Peyer's patch (tissue), 4 donors: ENCODE measurements at regions not wholly inside any gene's neighbourhood (a gene's known extent, or its start where the extent isn't known, plus 50 kb on each side); places are given as distances from the start of the nearest gene placed in this dataset.
"Not testable (repeated sequence)": the region's sequence is repeated elsewhere in the genome, so short reads cannot be mapped to it uniquely, and the experiment has no call there.

Experiments used
- POLR2A ChIP-seq, 2 donors: fragments of 450-650 bp; IDR thresholded peaks; one replicate each; pipeline ENCODE4 v1.5.1; 2017; ENCODE audit warnings: antibody characterized with exemption in 2 of 2, mild to moderate bottlenecking in 2 of 2, moderate library complexity in 2 of 2
- TF ChIP-seq, protein P1 (sequence below), 6 experiments: fragments of 450-650 bp in 4 of 6; fragments of 200-600 bp in 2 of 6; sonication (generic) in 1 of 6; IDR thresholded peaks; one replicate each; pipeline ENCODE4 v1.5.1; 2017 to 2019; ENCODE audit warnings: antibody characterized with exemption in 6 of 6, mild to moderate bottlenecking in 3 of 6, moderate library complexity in 1 of 6

DNA sequence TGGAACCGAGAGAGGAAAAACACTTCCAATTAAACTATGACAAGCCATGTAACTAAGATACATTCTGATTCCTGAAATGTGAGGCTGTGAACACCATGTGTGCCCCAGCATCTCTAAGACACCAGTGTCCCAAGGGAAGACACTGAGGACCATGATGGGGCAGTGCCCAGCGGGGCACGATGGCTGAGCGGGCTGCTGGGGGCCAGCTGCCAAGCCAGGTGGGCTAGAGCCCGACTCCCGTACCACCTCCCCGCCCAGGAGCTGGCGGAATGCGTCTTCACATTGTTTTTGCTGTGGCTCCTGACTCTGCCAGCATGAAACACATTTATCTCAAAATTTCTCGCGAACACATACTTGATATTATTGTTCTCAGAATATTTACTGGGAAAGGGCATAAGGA is 202.4 kb downstream of the RTP5 start:
- not testable (repeated sequence) for TF ChIP-seq POLR2A (IDR thresholded peaks at IDR 0.05)
- TF ChIP-seq, protein P1, sequence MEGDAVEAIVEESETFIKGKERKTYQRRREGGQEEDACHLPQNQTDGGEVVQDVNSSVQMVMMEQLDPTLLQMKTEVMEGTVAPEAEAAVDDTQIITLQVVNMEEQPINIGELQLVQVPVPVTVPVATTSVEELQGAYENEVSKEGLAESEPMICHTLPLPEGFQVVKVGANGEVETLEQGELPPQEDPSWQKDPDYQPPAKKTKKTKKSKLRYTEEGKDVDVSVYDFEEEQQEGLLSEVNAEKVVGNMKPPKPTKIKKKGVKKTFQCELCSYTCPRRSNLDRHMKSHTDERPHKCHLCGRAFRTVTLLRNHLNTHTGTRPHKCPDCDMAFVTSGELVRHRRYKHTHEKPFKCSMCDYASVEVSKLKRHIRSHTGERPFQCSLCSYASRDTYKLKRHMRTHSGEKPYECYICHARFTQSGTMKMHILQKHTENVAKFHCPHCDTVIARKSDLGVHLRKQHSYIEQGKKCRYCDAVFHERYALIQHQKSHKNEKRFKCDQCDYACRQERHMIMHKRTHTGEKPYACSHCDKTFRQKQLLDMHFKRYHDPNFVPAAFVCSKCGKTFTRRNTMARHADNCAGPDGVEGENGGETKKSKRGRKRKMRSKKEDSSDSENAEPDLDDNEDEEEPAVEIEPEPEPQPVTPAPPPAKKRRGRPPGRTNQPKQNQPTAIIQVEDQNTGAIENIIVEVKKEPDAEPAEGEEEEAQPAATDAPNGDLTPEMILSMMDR (IDR thresholded peaks at IDR 0.05) = not testable (repeated sequence)
